IPS-18a (cell line): ENCODE measurements at regions not wholly inside any gene's neighbourhood (a gene's known extent, or its start where the extent isn't known, plus 50 kb on each side); places are given as distances from the start of the nearest gene placed in this dataset.

Source experiments
- H3K27ac ChIP-seq: one replicate; pipeline ENCODE4 v1.5.1; 2013; ENCODE audit warnings: low read length
- H3K27me3 ChIP-seq: one replicate; pipeline ENCODE4 v1.6.1; 2013; ENCODE audit warnings: mild to moderate bottlenecking, low read length; ENCODE audit not compliant: control insufficient read depth, insufficient read depth
- H3K36me3 ChIP-seq: one replicate; pipeline ENCODE4 v1.6.1; 2013; ENCODE audit warnings: low read depth, low read length; ENCODE audit not compliant: control insufficient read depth
- H3K4me1 ChIP-seq: one replicate; pipeline ENCODE4 v1.6.1; 2013; ENCODE audit warnings: low read depth, low read length; ENCODE audit not compliant: control insufficient read depth
- H3K4me3 ChIP-seq: one replicate; pipeline ENCODE4 v1.5.1; 2013; ENCODE audit warnings: low read length
- H3K9ac ChIP-seq: one replicate; pipeline ENCODE4 v1.6.1; 2013; ENCODE audit warnings: mild to moderate bottlenecking, low read length, moderate library complexity
- H3K9me3 ChIP-seq: one replicate; pipeline ENCODE4 v1.6.1; 2013; ENCODE audit warnings: low read depth, low read length; ENCODE audit not compliant: control insufficient read depth

GRCh38 chr14:82104013-82104412, 570.4 kb upstream of the SEL1L start:
- Histone ChIP-seq H3K27me3 (no peaks in the 10 kb centered on the region), H3K9me3 (no peaks in the 10 kb centered on the region), H3K4me1 (no peaks in the 10 kb centered on the region)

GRCh38 chr14:82112210-82112839, 578.7 kb upstream of the SEL1L start:
- H3K9me3 ChIP-seq = peaks cover 1% of the 10 kb centered on the region

More at GRCh38 chr14:82104013-82104412, 570.4 kb upstream of the SEL1L start:
- no peak overlapping the region for H3K9ac ChIP-seq
- no peaks in the 10 kb centered on the region for H3K36me3 ChIP-seq
- H3K4me3 ChIP-seq = no peak overlapping the region
- H3K27ac ChIP-seq = no peak overlapping the region

GRCh38 chr14:82113007-82113406, 579.4 kb upstream of the SEL1L start:
- Histone ChIP-seq H3K27me3 (no peaks in the 10 kb centered on the region), H3K9ac (no peak overlapping the region), H3K4me3 (no peak overlapping the region), H3K36me3 (no peaks in the 10 kb centered on the region), H3K4me1 (no peaks in the 10 kb centered on the region), H3K9me3 (peaks cover 6% of the 10 kb centered on the region), H3K27ac (no peak overlapping the region)

More at GRCh38 chr14:82112210-82112839, 578.7 kb upstream of the SEL1L start:
- H3K27me3 ChIP-seq = no peaks in the 10 kb centered on the region
- no peak overlapping the region for H3K27ac ChIP-seq
- no peaks in the 10 kb centered on the region for H3K4me1 ChIP-seq
- no peaks in the 10 kb centered on the region for H3K36me3 ChIP-seq
- no peak overlapping the region for H3K9ac ChIP-seq
- no peak overlapping the region for H3K4me3 ChIP-seq

GRCh38 chr14:82113710-82114109, 580.1 kb upstream of the SEL1L start:
- Histone ChIP-seq H3K27me3 (no peaks in the 10 kb centered on the region), H3K36me3 (no peaks in the 10 kb centered on the region), H3K4me3 (no peak overlapping the region), H3K9ac (no peak overlapping the region), H3K4me1 (no peaks in the 10 kb centered on the region), H3K27ac (no peak overlapping the region), H3K9me3 (peaks cover 6% of the 10 kb centered on the region)

- no peak overlapping the region for H3K4me3 ChIP-seq
- no peaks in the 10 kb centered on the region for H3K36me3 ChIP-seq
- no peak overlapping the region for H3K9ac ChIP-seq
- H3K27me3 ChIP-seq = no peaks in the 10 kb centered on the region
- H3K4me1 ChIP-seq = no peaks in the 10 kb centered on the region
- peaks cover 6% of the 10 kb centered on the region for H3K9me3 ChIP-seq
- no peak overlapping the region for H3K27ac ChIP-seq
Measured at GRCh38 chr14:82116721-82117120, 583.1 kb upstream of the SEL1L start.

- Histone ChIP-seq H3K36me3 (no peaks in the 10 kb centered on the region), H3K4me1 (no peaks in the 10 kb centered on the region), H3K27me3 (no peaks in the 10 kb centered on the region), H3K9ac (no peak overlapping the region), H3K4me3 (no peak overlapping the region), H3K27ac (no peak overlapping the region), H3K9me3 (peaks cover 2% of the 10 kb centered on the region)
Measured at GRCh38 chr14:82122655-82123054, 589.0 kb upstream of the SEL1L start.

- Histone ChIP-seq H3K4me1 (no peaks in the 10 kb centered on the region), H3K9me3 (no peaks in the 10 kb centered on the region), H3K27me3 (no peaks in the 10 kb centered on the region), H3K9ac (no peak overlapping the region), H3K27ac (no peak overlapping the region), H3K36me3 (no peaks in the 10 kb centered on the region), H3K4me3 (no peak overlapping the region)
Measured at GRCh38 chr14:82124511-82124910, 590.9 kb upstream of the SEL1L start.

GRCh38 chr14:82126006-82126405, 592.4 kb upstream of the SEL1L start:
- Histone ChIP-seq H3K4me3 (no peak overlapping the region), H3K4me1 (no peaks in the 10 kb centered on the region), H3K36me3 (no peaks in the 10 kb centered on the region), H3K9ac (no peak overlapping the region), H3K9me3 (no peaks in the 10 kb centered on the region), H3K27ac (no peak overlapping the region), H3K27me3 (no peaks in the 10 kb centered on the region)

GRCh38 chr14:82134411-82134810, 600.8 kb upstream of the SEL1L start:
- Histone ChIP-seq H3K4me3 (no peak overlapping the region), H3K36me3 (no peaks in the 10 kb centered on the region), H3K27ac (no peak overlapping the region), H3K9ac (no peak overlapping the region), H3K4me1 (no peaks in the 10 kb centered on the region), H3K27me3 (no peaks in the 10 kb centered on the region), H3K9me3 (no peaks in the 10 kb centered on the region)

GRCh38 chr14:82138431-82138830, 604.8 kb upstream of the SEL1L start:
- no peaks in the 10 kb centered on the region for H3K36me3 ChIP-seq
- H3K27ac ChIP-seq = no peak overlapping the region
- no peaks in the 10 kb centered on the region for H3K4me1 ChIP-seq
- no peaks in the 10 kb centered on the region for H3K27me3 ChIP-seq
- H3K4me3 ChIP-seq = no peak overlapping the region
- H3K9ac ChIP-seq = no peak overlapping the region
- H3K9me3 ChIP-seq = no peaks in the 10 kb centered on the region

GRCh38 chr14:82146846-82147245, 613.2 kb upstream of the SEL1L start:
- Histone ChIP-seq H3K9ac (no peak overlapping the region), H3K27ac (no peak overlapping the region), H3K27me3 (no peaks in the 10 kb centered on the region), H3K36me3 (no peaks in the 10 kb centered on the region), H3K4me3 (no peak overlapping the region), H3K4me1 (no peaks in the 10 kb centered on the region), H3K9me3 (no peaks in the 10 kb centered on the region)

GRCh38 chr14:82153689-82154088, 620.0 kb upstream of the SEL1L start:
- Histone ChIP-seq H3K4me1 (no peaks in the 10 kb centered on the region), H3K9me3 (no peaks in the 10 kb centered on the region), H3K4me3 (no peak overlapping the region), H3K36me3 (no peaks in the 10 kb centered on the region), H3K9ac (no peak overlapping the region), H3K27me3 (no peaks in the 10 kb centered on the region), H3K27ac (no peak overlapping the region)
